Suprapubic skin (tissue), 3 donors: ENCODE measurements at regions not wholly inside any gene's neighbourhood (a gene's known extent, or its start where the extent isn't known, plus 50 kb on each side); places are given as distances from the start of the nearest gene placed in this dataset.

Source experiments
- POLR2AphosphoS5 ChIP-seq, 3 donors: sonication (generic); formaldehyde crosslinking; IDR thresholded peaks; one replicate each; pipeline ENCODE4 v1.6.1; 2017; ENCODE audit warnings: antibody characterized with exemption in 3 of 3
- TF ChIP-seq, protein P1 (sequence below), 2 donors: fragments of 200-600 bp in 1 of 2; fragments of 450-650 bp in 1 of 2; sonication (generic) in 1 of 2; IDR thresholded peaks; one replicate each; pipeline ENCODE4 v1.5.1; 2016 to 2019; ENCODE audit warnings: antibody characterized with exemption in 2 of 2, mild to moderate bottlenecking in 1 of 2, moderate library complexity in 1 of 2

DNA sequence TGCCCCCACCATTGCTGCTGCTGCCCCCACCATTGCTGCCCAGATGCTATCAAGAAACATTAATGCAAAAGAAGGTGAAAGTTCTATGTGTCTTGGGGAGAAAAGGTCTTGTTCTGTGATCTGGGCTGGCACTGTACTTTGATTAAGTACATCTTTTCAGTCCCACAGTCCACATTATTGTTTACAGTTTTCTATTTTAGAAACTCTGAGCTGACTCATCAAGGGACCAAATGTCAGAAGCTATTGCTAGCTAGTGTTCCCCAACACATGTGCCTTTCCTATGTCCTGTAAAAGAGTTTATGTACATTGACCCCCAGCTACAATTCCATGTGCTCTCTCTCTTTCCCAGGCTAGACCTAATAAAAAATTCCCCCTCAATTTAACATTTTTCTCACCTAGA is 264.7 kb upstream of the NECTIN3 start:
- TF ChIP-seq, protein P1, sequence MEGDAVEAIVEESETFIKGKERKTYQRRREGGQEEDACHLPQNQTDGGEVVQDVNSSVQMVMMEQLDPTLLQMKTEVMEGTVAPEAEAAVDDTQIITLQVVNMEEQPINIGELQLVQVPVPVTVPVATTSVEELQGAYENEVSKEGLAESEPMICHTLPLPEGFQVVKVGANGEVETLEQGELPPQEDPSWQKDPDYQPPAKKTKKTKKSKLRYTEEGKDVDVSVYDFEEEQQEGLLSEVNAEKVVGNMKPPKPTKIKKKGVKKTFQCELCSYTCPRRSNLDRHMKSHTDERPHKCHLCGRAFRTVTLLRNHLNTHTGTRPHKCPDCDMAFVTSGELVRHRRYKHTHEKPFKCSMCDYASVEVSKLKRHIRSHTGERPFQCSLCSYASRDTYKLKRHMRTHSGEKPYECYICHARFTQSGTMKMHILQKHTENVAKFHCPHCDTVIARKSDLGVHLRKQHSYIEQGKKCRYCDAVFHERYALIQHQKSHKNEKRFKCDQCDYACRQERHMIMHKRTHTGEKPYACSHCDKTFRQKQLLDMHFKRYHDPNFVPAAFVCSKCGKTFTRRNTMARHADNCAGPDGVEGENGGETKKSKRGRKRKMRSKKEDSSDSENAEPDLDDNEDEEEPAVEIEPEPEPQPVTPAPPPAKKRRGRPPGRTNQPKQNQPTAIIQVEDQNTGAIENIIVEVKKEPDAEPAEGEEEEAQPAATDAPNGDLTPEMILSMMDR (IDR thresholded peaks at IDR 0.05): no peak
- no peak for TF ChIP-seq POLR2AphosphoS5 (IDR thresholded peaks at IDR 0.05)
